ENCODE measurements at regions not wholly inside any gene's neighbourhood (a gene's known extent, or its start where the extent isn't known, plus 50 kb on each side); places are given as distances from the start of the nearest gene placed in this dataset.

GRCh38 chr12:4223273-4223845, 50.2 kb upstream of the CCND2 start:
- no peak for ATAC-seq
- 75% methylated on average over 4 of the region's 4 CpGs for WGBS
- Histone ChIP-seq H3K27ac (ENCODE audit: low read length) (no peak overlapping the region), H3K9me3 (ENCODE audit: control insufficient read depth, low read length) (no peaks in the 10 kb centered on the region), H3K4me3 (ENCODE audit: low read length) (no peak overlapping the region), H3K4me1 (ENCODE audit: control insufficient read depth, insufficient read depth, low read length) (no peaks in the 10 kb centered on the region), H3K27me3 (ENCODE audit: control insufficient read depth, insufficient read depth) (no peaks in the 10 kb centered on the region)
- intact Hi-C loops (cut with DNase I): no loop called here
- no peak for DNase-seq

GRCh38 chr12:4221258-4221620, 52.3 kb upstream of the CCND2 start:
- H3K9me3 ChIP-seq (ENCODE audit: control insufficient read depth, low read length): no peaks in the 10 kb centered on the region
- no peak for DNase-seq
- no peak overlapping the region for H3K4me3 ChIP-seq (ENCODE audit: low read length)
- no peaks in the 10 kb centered on the region for H3K4me1 ChIP-seq (ENCODE audit: control insufficient read depth, insufficient read depth, low read length)
- no peak for ATAC-seq
- intact Hi-C loops (cut with DNase I): no loop called here
- no peaks in the 10 kb centered on the region for H3K27me3 ChIP-seq (ENCODE audit: control insufficient read depth, insufficient read depth)
- no peak overlapping the region for H3K27ac ChIP-seq (ENCODE audit: low read length)

- H3K4me3 ChIP-seq (ENCODE audit: low read length): no peak overlapping the region
- no peaks in the 10 kb centered on the region for H3K27me3 ChIP-seq (ENCODE audit: control insufficient read depth, insufficient read depth)
- no peaks in the 10 kb centered on the region for H3K9me3 ChIP-seq (ENCODE audit: control insufficient read depth, low read length)
- no peaks in the 10 kb centered on the region for H3K4me1 ChIP-seq (ENCODE audit: control insufficient read depth, insufficient read depth, low read length)
- intact Hi-C loops (cut with DNase I): no loop called here
- no peak overlapping the region for H3K27ac ChIP-seq (ENCODE audit: low read length)
- ATAC-seq: no peak
- no peak for DNase-seq
- WGBS: 69% methylated on average over 7 of the region's 7 CpGs
Observed at GRCh38 chr12:4220536-4221257, 52.9 kb upstream of the CCND2 start.

GRCh38 chr12:4217091-4217490, 56.5 kb upstream of the CCND2 start:
- Histone ChIP-seq H3K4me3 (ENCODE audit: low read length) (no peak overlapping the region), H3K27me3 (ENCODE audit: control insufficient read depth, insufficient read depth) (no peaks in the 10 kb centered on the region), H3K4me1 (ENCODE audit: control insufficient read depth, insufficient read depth, low read length) (no peaks in the 10 kb centered on the region), H3K27ac (ENCODE audit: low read length) (no peak overlapping the region), H3K9me3 (ENCODE audit: control insufficient read depth, low read length) (no peaks in the 10 kb centered on the region)
- DNase-seq (no peak), ATAC-seq (no peak)
- 85% methylated on average over 6 of the region's 6 CpGs for WGBS
- intact Hi-C loops (cut with DNase I): no loop called here

GRCh38 chr12:4216187-4216927, 57.2 kb upstream of the CCND2 start:
- DNase-seq: no peak
- ATAC-seq: no peak
- Histone ChIP-seq H3K4me3 (ENCODE audit: low read length) (no peak overlapping the region), H3K9me3 (ENCODE audit: control insufficient read depth, low read length) (no peaks in the 10 kb centered on the region), H3K27me3 (ENCODE audit: control insufficient read depth, insufficient read depth) (no peaks in the 10 kb centered on the region), H3K27ac (ENCODE audit: low read length) (no peak overlapping the region), H3K4me1 (ENCODE audit: control insufficient read depth, insufficient read depth, low read length) (no peaks in the 10 kb centered on the region)
- intact Hi-C loops (cut with DNase I): no loop called here
- WGBS: 84% methylated on average over 5 of the region's 5 CpGs

- no peaks in the 10 kb centered on the region for H3K27me3 ChIP-seq (ENCODE audit: control insufficient read depth, insufficient read depth)
- intact Hi-C loops (cut with DNase I): no loop called here
- H3K4me1 ChIP-seq (ENCODE audit: control insufficient read depth, insufficient read depth, low read length): no peaks in the 10 kb centered on the region
- no peaks in the 10 kb centered on the region for H3K9me3 ChIP-seq (ENCODE audit: control insufficient read depth, low read length)
- H3K4me3 ChIP-seq (ENCODE audit: low read length): no peak overlapping the region
- ATAC-seq: peak; percentile 56 to 60
- no peak overlapping the region for H3K27ac ChIP-seq (ENCODE audit: low read length)
- DNase-seq: peak; percentile 48 to 88 (median 85)
- WGBS: 42% methylated on average over 18 of the region's 18 CpGs
Observed at GRCh38 chr12:4215229-4216186, 58.1 kb upstream of the CCND2 start.

- no peak overlapping the region for H3K27ac ChIP-seq (ENCODE audit: low read length)
- H3K27me3 ChIP-seq (ENCODE audit: control insufficient read depth, insufficient read depth): no peaks in the 10 kb centered on the region
- ATAC-seq (no peak), DNase-seq (no peak)
- H3K4me3 ChIP-seq (ENCODE audit: low read length): no peak overlapping the region
- no peaks in the 10 kb centered on the region for H3K4me1 ChIP-seq (ENCODE audit: control insufficient read depth, insufficient read depth, low read length)
- intact Hi-C loops (cut with DNase I): no loop called here
- 80% methylated on average over 8 of the region's 8 CpGs for WGBS
- H3K9me3 ChIP-seq (ENCODE audit: control insufficient read depth, low read length): no peaks in the 10 kb centered on the region
Observed at GRCh38 chr12:4214877-4215228, 58.7 kb upstream of the CCND2 start.

- Histone ChIP-seq H3K9me3 (ENCODE audit: control insufficient read depth, low read length) (no peaks in the 10 kb centered on the region), H3K4me1 (ENCODE audit: control insufficient read depth, insufficient read depth, low read length) (no peaks in the 10 kb centered on the region), H3K4me3 (ENCODE audit: low read length) (no peak overlapping the region), H3K27ac (ENCODE audit: low read length) (no peak overlapping the region), H3K27me3 (ENCODE audit: control insufficient read depth, insufficient read depth) (no peaks in the 10 kb centered on the region)
- WGBS: 89% methylated on average over 6 of the region's 6 CpGs
- DNase-seq: no peak
- intact Hi-C loops (cut with DNase I): no loop called here
- no peak for ATAC-seq
Observed at GRCh38 chr12:4213471-4213870, 60.1 kb upstream of the CCND2 start.

- H3K4me3 ChIP-seq (ENCODE audit: low read length): no peak overlapping the region
- intact Hi-C loops (cut with DNase I): no loop called here
Observed at GRCh38 chr12:4212845-4213244, 60.7 kb upstream of the CCND2 start.

GRCh38 chr12:4211372-4211771, 62.2 kb upstream of the CCND2 start:
- 93% methylated on average over 10 of the region's 10 CpGs for WGBS
- intact Hi-C loops (cut with DNase I): no loop called here
- Histone ChIP-seq H3K9me3 (ENCODE audit: control insufficient read depth, low read length) (no peaks in the 10 kb centered on the region), H3K4me3 (ENCODE audit: low read length) (no peak overlapping the region), H3K27ac (ENCODE audit: low read length) (no peak overlapping the region), H3K27me3 (ENCODE audit: control insufficient read depth, insufficient read depth) (no peaks in the 10 kb centered on the region), H3K4me1 (ENCODE audit: control insufficient read depth, insufficient read depth, low read length) (no peaks in the 10 kb centered on the region)
- DNase-seq: no peak
- no peak for ATAC-seq

More at GRCh38 chr12:4212845-4213244, 60.7 kb upstream of the CCND2 start:
- Histone ChIP-seq H3K27me3 (ENCODE audit: control insufficient read depth, insufficient read depth) (no peaks in the 10 kb centered on the region), H3K27ac (ENCODE audit: low read length) (no peak overlapping the region), H3K9me3 (ENCODE audit: control insufficient read depth, low read length) (no peaks in the 10 kb centered on the region), H3K4me1 (ENCODE audit: control insufficient read depth, insufficient read depth, low read length) (no peaks in the 10 kb centered on the region)
- WGBS: 97% methylated on average over 2 of the region's 2 CpGs
- DNase-seq (no peak), ATAC-seq (no peak)

GRCh38 chr12:4210183-4210582, 63.4 kb upstream of the CCND2 start:
- H3K4me3 ChIP-seq (ENCODE audit: low read length): no peak overlapping the region
- 65% methylated on average over 4 of the region's 4 CpGs for WGBS

More at GRCh38 chr12:4210183-4210582, 63.4 kb upstream of the CCND2 start:
- Histone ChIP-seq H3K9me3 (ENCODE audit: control insufficient read depth, low read length) (no peaks in the 10 kb centered on the region), H3K27ac (ENCODE audit: low read length) (no peak overlapping the region), H3K27me3 (ENCODE audit: control insufficient read depth, insufficient read depth) (no peaks in the 10 kb centered on the region), H3K4me1 (ENCODE audit: control insufficient read depth, insufficient read depth, low read length) (no peaks in the 10 kb centered on the region)
- DNase-seq: no peak
- intact Hi-C loops (cut with DNase I): no loop called here
- ATAC-seq: no peak
